GM12873 (cell line): ENCODE measurements at regions not wholly inside any gene's neighbourhood (a gene's known extent, or its start where the extent isn't known, plus 50 kb on each side); places are given as distances from the start of the nearest gene placed in this dataset.

ENCODE experiments used
- TF ChIP-seq, protein P1 (sequence below): IDR thresholded peaks from 2 replicates; pipeline ENCODE4 v1.5.1; 2012; ENCODE audit warnings: low read depth, mild to moderate bottlenecking, moderate library complexity, low read length, control low read depth; ENCODE audit not compliant: insufficient read depth; ENCODE audit errors: missing control alignments

DNA sequence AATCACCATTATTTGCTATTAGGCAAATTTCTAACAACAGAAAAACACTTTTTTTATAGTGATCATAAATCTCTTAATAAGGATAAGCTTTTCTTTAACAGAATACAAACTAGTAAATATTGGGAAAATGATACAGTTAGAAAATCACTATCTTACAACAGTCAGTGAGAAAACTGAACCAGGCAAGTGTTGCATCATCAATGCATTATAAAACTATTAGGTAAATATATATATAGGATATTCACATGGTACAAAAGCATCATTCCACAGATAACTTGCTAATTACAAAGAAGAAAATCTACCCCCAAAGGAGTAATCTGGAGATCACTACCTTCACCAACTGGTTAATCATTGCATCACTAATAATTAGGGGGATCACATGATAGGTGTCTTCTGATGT, 652.1 kb downstream of the HACE1 start:
- TF ChIP-seq, protein P1, sequence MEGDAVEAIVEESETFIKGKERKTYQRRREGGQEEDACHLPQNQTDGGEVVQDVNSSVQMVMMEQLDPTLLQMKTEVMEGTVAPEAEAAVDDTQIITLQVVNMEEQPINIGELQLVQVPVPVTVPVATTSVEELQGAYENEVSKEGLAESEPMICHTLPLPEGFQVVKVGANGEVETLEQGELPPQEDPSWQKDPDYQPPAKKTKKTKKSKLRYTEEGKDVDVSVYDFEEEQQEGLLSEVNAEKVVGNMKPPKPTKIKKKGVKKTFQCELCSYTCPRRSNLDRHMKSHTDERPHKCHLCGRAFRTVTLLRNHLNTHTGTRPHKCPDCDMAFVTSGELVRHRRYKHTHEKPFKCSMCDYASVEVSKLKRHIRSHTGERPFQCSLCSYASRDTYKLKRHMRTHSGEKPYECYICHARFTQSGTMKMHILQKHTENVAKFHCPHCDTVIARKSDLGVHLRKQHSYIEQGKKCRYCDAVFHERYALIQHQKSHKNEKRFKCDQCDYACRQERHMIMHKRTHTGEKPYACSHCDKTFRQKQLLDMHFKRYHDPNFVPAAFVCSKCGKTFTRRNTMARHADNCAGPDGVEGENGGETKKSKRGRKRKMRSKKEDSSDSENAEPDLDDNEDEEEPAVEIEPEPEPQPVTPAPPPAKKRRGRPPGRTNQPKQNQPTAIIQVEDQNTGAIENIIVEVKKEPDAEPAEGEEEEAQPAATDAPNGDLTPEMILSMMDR, result no peak

DNA sequence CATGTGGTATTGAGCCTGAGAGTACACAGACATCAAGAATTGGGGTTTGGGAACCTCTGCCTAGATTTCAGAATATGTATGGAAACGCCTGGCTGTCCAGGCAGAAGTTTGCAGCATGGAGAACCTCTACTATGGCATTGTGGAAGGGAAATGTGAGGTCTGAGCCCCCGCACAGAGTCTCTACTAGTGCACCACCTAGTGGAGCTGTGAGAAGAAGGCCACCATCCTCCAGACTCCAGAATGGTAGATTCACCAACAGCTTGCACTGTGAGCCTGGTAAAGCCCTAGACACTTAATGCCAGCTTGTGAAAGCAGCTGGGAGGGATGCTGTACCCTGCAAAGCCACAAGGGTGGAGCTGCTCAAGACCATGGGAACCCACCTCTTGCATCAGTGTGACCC, 658.2 kb downstream of the HACE1 start:
- TF ChIP-seq, protein P1, result no peak

DNA sequence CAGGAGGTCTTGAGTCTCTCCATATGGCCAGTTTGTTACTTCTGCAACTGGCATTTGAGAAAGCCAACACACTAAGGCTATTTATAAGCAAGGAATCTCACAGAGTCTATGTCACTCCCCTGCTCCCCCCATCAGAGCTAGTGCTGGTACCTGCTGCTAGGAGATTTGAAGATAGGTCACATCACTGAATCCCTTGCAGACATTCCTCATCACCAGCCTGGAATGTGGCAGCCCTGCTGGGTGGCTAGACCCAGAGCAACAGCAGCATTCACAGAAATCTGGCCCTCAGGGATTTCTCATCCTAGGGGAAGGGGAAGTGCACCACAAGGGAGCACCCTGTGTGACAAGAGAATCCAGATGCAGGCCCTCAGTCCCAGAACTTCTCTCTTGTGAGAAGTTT, 672.1 kb downstream of the HACE1 start:
- TF ChIP-seq, protein P1, result no peak

DNA sequence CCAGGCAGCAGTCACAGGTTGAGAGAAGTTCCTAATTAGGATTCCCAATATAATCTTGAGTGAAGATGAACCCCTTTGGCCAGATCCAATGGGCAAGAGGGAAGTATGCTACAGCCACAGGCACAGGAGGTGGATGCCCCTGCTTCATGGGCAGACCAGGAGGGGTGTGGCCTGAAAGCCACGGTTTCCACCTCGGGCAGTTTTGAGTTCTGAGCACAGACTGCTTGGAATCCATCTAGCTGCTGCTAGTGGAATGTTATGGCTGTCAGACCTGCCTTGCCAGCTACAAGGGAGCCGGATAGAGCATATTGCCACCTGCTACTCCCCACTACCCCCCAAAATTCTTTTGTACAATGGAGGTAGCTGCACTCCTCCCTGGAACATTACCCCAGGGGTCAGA, 672.9 kb downstream of the HACE1 start:
- TF ChIP-seq, protein P1, result no peak

DNA sequence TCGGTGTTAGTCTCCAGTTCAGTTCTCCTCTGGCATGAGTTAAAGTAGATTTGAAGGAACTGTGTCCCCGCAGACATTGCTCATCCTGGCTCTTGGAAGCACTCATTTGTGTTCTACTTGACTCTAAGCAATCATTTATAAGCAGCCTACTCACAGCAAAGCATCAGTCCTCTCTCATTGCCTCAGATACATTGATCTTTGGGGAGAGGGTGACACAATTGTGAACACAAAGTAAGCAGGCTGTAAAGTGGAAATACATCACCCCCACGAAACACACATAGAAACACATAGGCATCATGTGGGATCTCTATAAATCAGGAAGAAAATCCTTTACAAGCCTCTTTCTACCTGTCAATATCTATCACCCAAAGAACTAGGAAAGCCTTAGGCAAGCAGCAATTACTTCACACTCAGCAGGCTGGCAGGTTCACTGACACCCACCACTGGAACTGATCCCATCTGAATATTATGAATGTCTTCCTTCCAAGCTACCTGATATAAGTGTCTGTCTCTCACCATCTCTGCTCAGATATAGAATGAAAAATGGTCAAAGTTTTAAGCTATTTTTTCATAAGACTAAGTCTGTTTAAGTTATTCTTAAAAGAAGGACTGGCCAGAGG, 675.8 kb downstream of the HACE1 start:
- TF ChIP-seq, protein P1, result no peak

DNA sequence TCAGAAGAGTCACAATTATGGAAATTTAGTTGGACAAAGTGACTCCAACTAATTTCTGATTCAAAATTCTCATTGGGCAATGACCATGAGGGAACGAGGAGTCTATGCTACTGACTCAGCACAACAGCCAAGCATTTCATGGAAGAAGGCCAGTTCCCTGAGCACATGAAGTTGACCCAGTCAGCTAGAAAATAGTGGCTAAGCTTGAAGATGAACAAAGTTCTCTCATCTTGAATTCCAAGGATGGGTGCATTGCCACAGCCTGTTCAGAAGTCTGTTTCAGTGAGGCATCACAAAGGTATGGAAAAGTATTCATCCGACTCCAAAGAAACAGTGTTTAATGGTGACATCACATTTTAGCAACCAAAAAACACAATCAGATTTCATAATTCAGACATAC, 676.9 kb downstream of the HACE1 start:
- TF ChIP-seq, protein P1, result no peak

DNA sequence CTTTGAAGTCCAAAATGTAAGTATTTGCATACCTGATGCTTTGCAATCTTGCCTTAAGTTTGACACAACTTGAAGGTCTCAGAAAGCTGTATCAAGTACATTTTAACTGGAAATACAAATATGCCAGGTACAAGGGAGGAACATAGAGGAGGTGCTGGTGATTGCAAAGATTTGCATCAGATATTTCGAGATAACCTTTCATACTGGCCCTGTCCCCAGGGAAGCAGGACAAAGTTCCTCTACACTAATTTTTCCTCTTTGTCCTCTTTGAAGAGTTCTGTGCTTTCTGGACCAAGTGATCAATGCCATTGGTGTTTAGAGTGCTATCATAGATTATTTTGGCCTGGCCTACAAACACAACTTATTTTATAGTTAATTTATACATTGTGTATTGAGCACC, 686.1 kb downstream of the HACE1 start:
- TF ChIP-seq, protein P1, result no peak
